ENCODE measurements at regions not wholly inside any gene's neighbourhood (a gene's known extent, or its start where the extent isn't known, plus 50 kb on each side); places are given as distances from the start of the nearest gene placed in this dataset.

DNA sequence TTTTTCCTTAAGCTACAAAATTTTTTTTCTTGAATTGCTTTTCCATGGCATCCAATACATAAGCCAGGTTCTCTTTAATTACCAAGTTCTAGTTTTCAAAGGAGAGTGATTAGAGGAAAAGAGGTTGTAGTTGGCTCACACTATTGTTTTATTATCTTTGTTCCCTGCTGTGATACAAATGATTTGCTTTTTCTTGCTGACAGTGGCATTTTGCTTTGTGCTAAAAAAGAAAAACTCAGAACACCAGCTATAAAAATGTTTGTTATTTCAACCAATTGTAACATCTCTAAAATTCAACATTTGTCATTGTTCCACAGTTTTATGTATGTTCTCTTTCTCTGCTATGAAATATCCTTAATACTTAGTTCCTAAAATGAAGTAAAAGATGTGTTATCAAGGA, 1817.2 kb downstream of the STIM2 start:
- intact Hi-C loops (cut with DNase I) = no loop called here
- H3K27me3 ChIP-seq = no peaks in the 10 kb centered on the region
- TF ChIP-seq, protein P1, sequence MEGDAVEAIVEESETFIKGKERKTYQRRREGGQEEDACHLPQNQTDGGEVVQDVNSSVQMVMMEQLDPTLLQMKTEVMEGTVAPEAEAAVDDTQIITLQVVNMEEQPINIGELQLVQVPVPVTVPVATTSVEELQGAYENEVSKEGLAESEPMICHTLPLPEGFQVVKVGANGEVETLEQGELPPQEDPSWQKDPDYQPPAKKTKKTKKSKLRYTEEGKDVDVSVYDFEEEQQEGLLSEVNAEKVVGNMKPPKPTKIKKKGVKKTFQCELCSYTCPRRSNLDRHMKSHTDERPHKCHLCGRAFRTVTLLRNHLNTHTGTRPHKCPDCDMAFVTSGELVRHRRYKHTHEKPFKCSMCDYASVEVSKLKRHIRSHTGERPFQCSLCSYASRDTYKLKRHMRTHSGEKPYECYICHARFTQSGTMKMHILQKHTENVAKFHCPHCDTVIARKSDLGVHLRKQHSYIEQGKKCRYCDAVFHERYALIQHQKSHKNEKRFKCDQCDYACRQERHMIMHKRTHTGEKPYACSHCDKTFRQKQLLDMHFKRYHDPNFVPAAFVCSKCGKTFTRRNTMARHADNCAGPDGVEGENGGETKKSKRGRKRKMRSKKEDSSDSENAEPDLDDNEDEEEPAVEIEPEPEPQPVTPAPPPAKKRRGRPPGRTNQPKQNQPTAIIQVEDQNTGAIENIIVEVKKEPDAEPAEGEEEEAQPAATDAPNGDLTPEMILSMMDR (IDR thresholded peaks at IDR 0.05) = no peak
- no peak overlapping the region for H3K27ac ChIP-seq
- no peak for DNase-seq (ENCODE audit: low spot score in 2 of 2)
- H3K4me1 ChIP-seq = no peaks in the 10 kb centered on the region
- H3K9me3 ChIP-seq = no peaks in the 10 kb centered on the region
- no peaks in the 10 kb centered on the region for H3K36me3 ChIP-seq
- no peak overlapping the region for H3K4me3 ChIP-seq

DNA sequence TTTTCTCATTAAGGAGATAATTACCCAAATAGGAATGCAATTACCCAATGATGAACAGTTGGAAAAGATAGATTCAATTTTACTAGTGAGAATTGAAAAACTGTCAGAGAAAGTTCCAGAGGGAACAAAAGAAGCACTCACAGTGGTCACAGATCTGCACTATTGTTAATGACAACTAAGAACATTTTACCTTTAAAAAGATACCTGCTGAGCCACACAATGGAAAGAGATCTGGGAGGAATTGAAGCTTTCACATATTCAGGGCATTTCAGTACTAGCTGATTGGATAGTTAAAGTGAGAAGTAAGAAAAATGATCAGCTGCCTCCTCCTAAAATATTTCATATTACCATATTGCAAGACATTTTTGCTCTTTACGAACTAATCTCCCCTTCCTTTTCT, 1822.2 kb downstream of the STIM2 start:
- no peak overlapping the region for H3K27ac ChIP-seq
- H3K36me3 ChIP-seq = no peaks in the 10 kb centered on the region
- H3K4me1 ChIP-seq = no peaks in the 10 kb centered on the region
- TF ChIP-seq, protein P1 (IDR thresholded peaks at IDR 0.05) = no peak
- no peaks in the 10 kb centered on the region for H3K27me3 ChIP-seq
- intact Hi-C loops (cut with DNase I) = no loop called here
- H3K9me3 ChIP-seq = no peaks in the 10 kb centered on the region
- no peak overlapping the region for H3K4me3 ChIP-seq
- DNase-seq (ENCODE audit: low spot score in 2 of 2) = no peak

DNA sequence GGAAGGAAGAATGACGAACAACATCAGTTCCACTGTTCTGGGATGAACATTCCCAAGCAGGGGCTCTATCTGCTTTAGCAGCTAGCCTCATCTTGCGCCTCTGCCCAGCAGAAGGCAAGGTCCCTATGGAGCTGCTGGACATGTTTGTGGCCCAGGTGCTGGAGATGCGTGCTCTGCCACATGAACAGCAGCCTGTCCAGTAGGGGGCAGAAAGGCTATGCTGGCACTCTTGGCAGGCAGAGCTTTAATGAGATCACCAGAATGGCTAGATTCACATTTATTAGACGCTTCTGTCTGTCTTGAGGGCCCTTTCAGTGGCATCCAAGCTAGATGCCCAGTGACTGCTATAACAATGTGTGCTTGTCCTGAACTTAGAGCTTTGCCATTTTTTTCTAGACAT, 1826.0 kb downstream of the STIM2 start:
- intact Hi-C loops (cut with DNase I) = no loop called here
- Histone ChIP-seq H3K4me1 (no peaks in the 10 kb centered on the region), H3K9me3 (no peaks in the 10 kb centered on the region), H3K27me3 (no peaks in the 10 kb centered on the region), H3K4me3 (no peak overlapping the region), H3K36me3 (no peaks in the 10 kb centered on the region), H3K27ac (no peak overlapping the region)
- no peak for DNase-seq (ENCODE audit: low spot score in 2 of 2)
- TF ChIP-seq, protein P1 (IDR thresholded peaks at IDR 0.05) = no peak

DNA sequence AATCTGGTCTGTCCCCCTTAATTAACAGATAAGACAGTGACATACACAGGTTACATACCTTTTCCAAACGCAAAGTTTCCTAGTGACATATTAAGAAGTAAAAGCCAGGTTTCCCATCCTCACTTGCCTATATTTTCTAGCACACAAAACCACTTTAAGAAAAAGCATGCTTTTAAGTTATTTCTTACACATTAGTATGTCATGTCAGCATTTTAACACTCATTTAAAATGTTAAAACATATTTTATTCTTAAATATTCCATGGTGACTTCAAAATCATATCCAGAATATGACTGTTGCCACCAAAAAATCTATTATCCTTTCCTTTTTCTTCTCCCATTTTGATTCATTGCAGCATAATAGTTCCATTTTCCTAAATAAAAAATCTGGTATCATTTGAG, 1830.2 kb downstream of the STIM2 start:
- H3K27ac ChIP-seq = no peak overlapping the region

DNA sequence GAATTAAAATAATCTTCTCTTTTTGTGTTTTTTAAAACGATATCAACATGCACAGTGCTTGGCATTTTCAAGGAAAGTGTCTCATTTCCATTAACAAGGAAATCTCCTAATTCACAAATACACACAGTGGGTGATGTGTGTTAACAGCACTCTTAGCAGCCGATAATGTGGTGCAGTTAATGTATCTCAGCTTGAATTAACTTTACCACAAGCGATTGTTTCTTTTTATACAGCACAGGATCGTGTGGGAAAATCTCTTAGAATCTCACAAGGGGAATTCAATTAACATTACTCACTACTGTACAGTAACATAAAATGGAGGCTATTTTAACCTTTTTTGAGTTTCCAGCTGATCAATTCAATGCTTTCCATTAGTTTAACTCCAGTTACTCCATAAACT, 1841.9 kb downstream of the STIM2 start:
- no peaks in the 10 kb centered on the region for H3K36me3 ChIP-seq
- no peak overlapping the region for H3K4me3 ChIP-seq
- TF ChIP-seq, protein P1 (IDR thresholded peaks at IDR 0.05) = no peak
- no peak for DNase-seq (ENCODE audit: low spot score in 2 of 2)
- H3K27me3 ChIP-seq = no peaks in the 10 kb centered on the region
- intact Hi-C loops (cut with DNase I) = no loop called here
- H3K27ac ChIP-seq = no peak overlapping the region
- H3K4me1 ChIP-seq = no peaks in the 10 kb centered on the region
- no peaks in the 10 kb centered on the region for H3K9me3 ChIP-seq

More for the DNA sequence above, 1830.2 kb downstream of the STIM2 start:
- Histone ChIP-seq H3K36me3 (no peaks in the 10 kb centered on the region), H3K9me3 (no peaks in the 10 kb centered on the region), H3K4me3 (no peak overlapping the region), H3K27me3 (no peaks in the 10 kb centered on the region), H3K4me1 (no peaks in the 10 kb centered on the region)
- intact Hi-C loops (cut with DNase I) = no loop called here
- no peak for DNase-seq (ENCODE audit: low spot score in 2 of 2)
- TF ChIP-seq, protein P1 (IDR thresholded peaks at IDR 0.05) = no peak

DNA sequence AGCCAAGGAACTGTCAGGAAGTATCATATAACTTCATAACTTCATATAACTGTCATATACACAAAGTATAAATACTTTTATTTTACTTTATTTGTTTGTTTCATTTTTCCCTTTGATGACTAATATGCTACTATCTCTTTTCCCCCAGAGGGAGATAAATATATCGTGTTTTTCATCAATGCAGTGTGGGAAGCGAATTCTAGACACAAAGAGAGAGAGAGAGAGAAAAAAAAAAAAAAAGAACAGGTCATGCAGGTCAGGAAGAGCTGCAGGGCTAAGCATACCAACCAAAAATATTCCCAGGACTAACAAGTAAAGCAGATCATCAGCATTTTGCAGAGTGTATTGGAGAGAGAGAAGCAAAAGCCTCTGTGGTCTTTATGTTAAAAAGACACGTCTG, 1849.2 kb downstream of the STIM2 start:
- H3K27me3 ChIP-seq = no peaks in the 10 kb centered on the region
- H3K9me3 ChIP-seq = no peaks in the 10 kb centered on the region
- no peaks in the 10 kb centered on the region for H3K36me3 ChIP-seq
- no peak overlapping the region for H3K27ac ChIP-seq
- TF ChIP-seq, protein P1 (IDR thresholded peaks at IDR 0.05) = no peak
- intact Hi-C loops (cut with DNase I) = no loop called here
- DNase-seq (ENCODE audit: low spot score in 2 of 2) = no peak
- no peaks in the 10 kb centered on the region for H3K4me1 ChIP-seq
- no peak overlapping the region for H3K4me3 ChIP-seq

Measured in ascending aorta (tissue), 2 donors.